GM23338 (cell line): ENCODE measurements at regions not wholly inside any gene's neighbourhood (a gene's known extent, or its start where the extent isn't known, plus 50 kb on each side); places are given as distances from the start of the nearest gene placed in this dataset.

ENCODE experiments used
- CREB1 ChIP-seq: fragments of 250-450 bp; sonication (Bioruptor Pico); IDR thresholded peaks from 2 replicates; pipeline ENCODE4 v1.5.0; 2020; ENCODE audit warnings: low read depth, mild to moderate bottlenecking, moderate library complexity
- CTCF ChIP-seq, 2 experiments: fragments of 200-600 bp in 1 of 2; sonication (generic) in 1 of 2; conservative IDR thresholded peaks; 2 replicates each; pipeline versions ENCODE4 v1.5.1 to v1.6.1; 2016 to 2017; ENCODE audit warnings: antibody characterized with exemption in 2 of 2, low read depth in 2 of 2, mild to moderate bottlenecking in 2 of 2, moderate library complexity in 1 of 2
- EZH2 ChIP-seq: fragments of 200-600 bp; sonication (generic); IDR thresholded peaks from one replicate; pipeline ENCODE4 v1.8.0; 2017; ENCODE audit warnings: antibody characterized with exemption, mild to moderate bottlenecking, low read depth; ENCODE audit not compliant: unreplicated experiment
- EZH2phosphoT487 ChIP-seq: fragments of 200-600 bp; sonication (generic); IDR thresholded peaks from one replicate; pipeline ENCODE4 v1.8.1; 2018; ENCODE audit warnings: antibody characterized with exemption; ENCODE audit not compliant: unreplicated experiment
- JUNB ChIP-seq: IDR thresholded peaks from one replicate; pipeline ENCODE4 v1.6.1; 2016; ENCODE audit warnings: antibody characterized with exemption; ENCODE audit not compliant: unreplicated experiment
- NANOG ChIP-seq: IDR thresholded peaks from 2 replicates; pipeline ENCODE4 v1.6.1; 2016; ENCODE audit warnings: antibody characterized with exemption, borderline replicate concordance
- POLR2AphosphoS5 ChIP-seq: IDR thresholded peaks from 2 replicates; pipeline ENCODE4 v1.6.1; 2016; ENCODE audit warnings: antibody characterized with exemption, low read depth
- REST ChIP-seq: IDR thresholded peaks from one replicate; pipeline ENCODE4 v1.6.1; 2018; ENCODE audit warnings: antibody characterized with exemption; ENCODE audit not compliant: unreplicated experiment
- ZNF331 ChIP-seq: fragments of 250-450 bp; sonication (Bioruptor Pico); IDR thresholded peaks from 2 replicates; pipeline ENCODE4 v1.5.0; 2020; ENCODE audit warnings: low read depth, mild to moderate bottlenecking, moderate library complexity

GRCh38 chr13:112638919-112639318, 50.9 kb upstream of the ATP11A start:
- TF ChIP-seq CTCF (conservative IDR thresholded peaks at IDR 0.05; ENCODE audit: low read depth in 2 of 2), result no peak
- no peak for TF ChIP-seq REST
- no peak for TF ChIP-seq EZH2
- TF ChIP-seq POLR2AphosphoS5, result no peak
- TF ChIP-seq EZH2phosphoT487, result no peak
- TF ChIP-seq CREB1 (CRISPR knock-in tag), result no peak
- TF ChIP-seq JUNB, result no peak
- TF ChIP-seq ZNF331 (CRISPR knock-in tag), result no peak
- no peak for TF ChIP-seq NANOG
